Neural cell (in vitro differentiated cells): ENCODE measurements at regions not wholly inside any gene's neighbourhood (a gene's known extent, or its start where the extent isn't known, plus 50 kb on each side); places are given as distances from the start of the nearest gene placed in this dataset.
A peak's percentile ranks its signal among the peaks of the same experiment; 100 is the strongest.

Experiments
- H2AFZ ChIP-seq: fragments of 200-600, 300-800 bp; sonication (generic), shearing (Covaris generic); 2 replicates; pipeline ENCODE4 v1.6.0; 2014; ENCODE audit warnings: low read depth, mild to moderate bottlenecking, antibody characterized with exemption, low read length, moderate library complexity
- H3F3A ChIP-seq: fragments of 200-600 bp; shearing (Covaris generic); 2 replicates; pipeline ENCODE4 v1.6.1; 2016; ENCODE audit warnings: mild to moderate bottlenecking, moderate library complexity, mixed read lengths, antibody characterized with exemption, low read length; ENCODE audit not compliant: insufficient read depth, poor library complexity, severe bottlenecking
- H3K27ac ChIP-seq: fragments of 200-600, 300-800 bp; sonication (generic), shearing (Covaris generic); 2 replicates; pipeline ENCODE4 v1.5.1; 2014; ENCODE audit warnings: mild to moderate bottlenecking, low read length, moderate library complexity
- H3K27me3 ChIP-seq: fragments of 300-800, 200-600 bp; sonication (generic), shearing (Covaris generic); 2 replicates; pipeline ENCODE4 v1.6.0; 2014; ENCODE audit warnings: mild to moderate bottlenecking, low read depth, low read length, moderate library complexity; ENCODE audit not compliant: insufficient read depth
- H3K36me3 ChIP-seq: fragments of 300-800, 200-600 bp; sonication (generic), shearing (Covaris generic); 2 replicates; pipeline ENCODE4 v1.5.1; 2014; ENCODE audit warnings: mild to moderate bottlenecking, antibody characterized with exemption, low read length, moderate library complexity; ENCODE audit not compliant: insufficient read depth
- H3K4me2 ChIP-seq: fragments of 300-800, 200-600 bp; sonication (generic), shearing (Covaris generic); 2 replicates; pipeline ENCODE4 v1.6.0; 2014; ENCODE audit warnings: mild to moderate bottlenecking, low read length
- H3K4me3 ChIP-seq: fragments of 300-800, 200-600 bp; sonication (generic), shearing (Covaris generic); 2 replicates; pipeline ENCODE4 v1.5.1; 2014; ENCODE audit warnings: mild to moderate bottlenecking, low read length, moderate library complexity
- H3K79me2 ChIP-seq: fragments of 200-600 bp; shearing (Covaris generic); replicated peaks from 2 replicates; pipeline ENCODE4 v1.6.0; 2014; ENCODE audit warnings: mild to moderate bottlenecking, low read length, moderate library complexity; ENCODE audit not compliant: insufficient read depth
- H3K9ac ChIP-seq: fragments of 300-800, 200-600 bp; sonication (generic), shearing (Covaris generic); 2 replicates; pipeline ENCODE4 v1.6.1; 2016; ENCODE audit warnings: mild to moderate bottlenecking, low read length, mixed read lengths
- H3K9me2 ChIP-seq: fragments of 200-600 bp; shearing (Covaris generic); 2 replicates; pipeline ENCODE4 v1.6.1; 2016; ENCODE audit warnings: mild to moderate bottlenecking, low read length, mixed read lengths; ENCODE audit not compliant: insufficient read depth
- H3K9me3 ChIP-seq: fragments of 200-600, 300-800 bp; sonication (generic), shearing (Covaris generic); 2 replicates; pipeline ENCODE4 v1.6.1; 2016; ENCODE audit warnings: mild to moderate bottlenecking, mixed run types, low read length, moderate library complexity, mixed read lengths
- H4K20me1 ChIP-seq: fragments of 200-600 bp; shearing (Covaris generic); 2 replicates; pipeline ENCODE4 v1.6.1; 2016; ENCODE audit warnings: mild to moderate bottlenecking, mixed run types; ENCODE audit not compliant: insufficient read depth
- CTCF ChIP-seq: fragments of 450-650 bp; IDR thresholded peaks from 2 replicates; pipeline ENCODE4 v1.5.1; 2014; ENCODE audit warnings: antibody characterized with exemption, mild to moderate bottlenecking, moderate library complexity; ENCODE audit not compliant: poor library complexity, severe bottlenecking
- EP300 ChIP-seq: fragments of 450-650 bp; conservative IDR thresholded peaks from 2 replicates; pipeline ENCODE4 v1.6.1; 2014; ENCODE audit warnings: antibody characterized with exemption, mild to moderate bottlenecking, moderate library complexity; ENCODE audit not compliant: poor library complexity, severe bottlenecking
- EZH2 ChIP-seq: fragments of 200-600, 300-800 bp; shearing (Covaris generic), sonication (generic); IDR thresholded peaks from 2 replicates; pipeline ENCODE4 v1.6.1; 2014; ENCODE audit warnings: antibody characterized with exemption, low read length, borderline replicate concordance, mild to moderate bottlenecking; ENCODE audit not compliant: insufficient read depth, poor library complexity, severe bottlenecking
- MXI1 ChIP-seq: fragments of 450-650 bp; conservative IDR thresholded peaks from 2 replicates; pipeline ENCODE4 v1.6.1; 2014; ENCODE audit warnings: antibody characterized with exemption, mild to moderate bottlenecking; ENCODE audit not compliant: poor library complexity, severe bottlenecking
- POLR2AphosphoS5 ChIP-seq: IDR thresholded peaks from 2 replicates; pipeline ENCODE4 v1.6.1; 2012
- RAD21 ChIP-seq: fragments of 450-650 bp; conservative IDR thresholded peaks from 2 replicates; pipeline ENCODE4 v1.6.1; 2014; ENCODE audit warnings: antibody characterized with exemption, mild to moderate bottlenecking, moderate library complexity
- REST ChIP-seq: IDR thresholded peaks from 2 replicates; pipeline ENCODE4 v1.6.1; 2012; ENCODE audit warnings: borderline replicate concordance
- SMC3 ChIP-seq: fragments of 450-650 bp; conservative IDR thresholded peaks from 2 replicates; pipeline ENCODE4 v1.6.1; 2014; ENCODE audit warnings: antibody characterized with exemption, mild to moderate bottlenecking, moderate library complexity; ENCODE audit not compliant: poor library complexity

GRCh38 chr2:22497789-22498188, 887.2 kb upstream of the KLHL29 start:
- no peaks in the 10 kb centered on the region for H3K79me2 ChIP-seq
- TF ChIP-seq EZH2: no peak
- no peak for TF ChIP-seq MXI1
- TF ChIP-seq SMC3: no peak
- no peak for TF ChIP-seq POLR2AphosphoS5
- no peak for TF ChIP-seq RAD21
- no peak for TF ChIP-seq EP300
- TF ChIP-seq REST: no peak
- H3K27me3 ChIP-seq: no peaks in the 10 kb centered on the region

GRCh38 chr2:22499082-22499839, 885.7 kb upstream of the KLHL29 start:
- Histone ChIP-seq H3K27ac (peak overlapping the region; percentile 50), H2AFZ (no peak overlapping the region)

More at GRCh38 chr2:22497789-22498188, 887.2 kb upstream of the KLHL29 start:
- Histone ChIP-seq H3K9ac (no peak overlapping the region), H3K4me2 (no peak overlapping the region), H3K9me2 (no peaks in the 10 kb centered on the region), H3K9me3 (no peaks in the 10 kb centered on the region), H3K4me3 (no peak overlapping the region), H3K36me3 (no peaks in the 10 kb centered on the region), H2AFZ (no peak overlapping the region), H4K20me1 (no peaks in the 10 kb centered on the region), H3K27ac (no peak overlapping the region), H3F3A (no peaks in the 10 kb centered on the region)

More at GRCh38 chr2:22499082-22499839, 885.7 kb upstream of the KLHL29 start:
- no peaks in the 10 kb centered on the region for H3K9me2 ChIP-seq
- H3K27me3 ChIP-seq: no peaks in the 10 kb centered on the region
- no peaks in the 10 kb centered on the region for H4K20me1 ChIP-seq
- no peaks in the 10 kb centered on the region for H3K79me2 ChIP-seq
- H3K9me3 ChIP-seq: no peaks in the 10 kb centered on the region
- peak overlapping the region; percentile 11 for H3K9ac ChIP-seq
- H3F3A ChIP-seq: no peaks in the 10 kb centered on the region
- TF ChIP-seq POLR2AphosphoS5: no peak
- peak; percentile 38 for TF ChIP-seq SMC3
- peak; percentile 16 for TF ChIP-seq REST
- peak; percentile 30 for TF ChIP-seq RAD21
- peak; percentile 55 for TF ChIP-seq EP300
- TF ChIP-seq CTCF: no peak
- peak overlapping the region; percentile 16 for H3K4me3 ChIP-seq
- no peak overlapping the region for H3K4me2 ChIP-seq
- H3K36me3 ChIP-seq: no peaks in the 10 kb centered on the region
